K562 (cell line): ENCODE measurements at regions not wholly inside any gene's neighbourhood (a gene's known extent, or its start where the extent isn't known, plus 50 kb on each side); places are given as distances from the start of the nearest gene placed in this dataset.

Experiments
- ATAC-seq: fragments of 200-7000 bp; cut with Tn5 transposase; 3 replicates; pipeline ENCODE4 v1.9.1; 2020; ENCODE audit warnings: moderate library complexity
- BruUV-seq: library from RNA; stranded (reverse); fragments of 400-500 nt; replicated peaks from 2 replicates; lab custom pipeline; 2021; lab: Mats Ljungman, UMichigan
- CTCF ChIA-PET: fragments of 300-600 bp; formaldehyde crosslinking; extraction: SDS; loops from one replicate; lab custom pipeline; 2021; ENCODE audit warnings: low intra/inter-chr PET ratio; lab: Yijun Ruan, JAX
- POLR2A ChIA-PET: fragments of 300-600, 350-650 bp; sonication (Branson Sonifier 250); formaldehyde crosslinking; extraction: SDS; loops from one replicate; lab custom pipeline; 2021; ENCODE audit warnings: antibody characterized with exemption, inconsistent platforms; lab: Yijun Ruan, JAX
- DNase-seq, 4 experiments: peaks; one replicate each; pipeline versions ENCODE4 v3.0.0 to v3.0.0-alpha.2; 2011 to 2018; ENCODE audit warnings: low spot score in 3 of 4, mixed read lengths in 3 of 4; ENCODE audit errors: extremely low read depth in 1 of 4
- FAIRE-seq: peaks from 2 replicates; lab custom pipeline; 2011; peaks lifted over from hg19 to GRCh38; lab: Jason Lieb, UNC
- H2AFZ ChIP-seq: 2 replicates; pipeline ENCODE4 v1.6.0; 2011; ENCODE audit warnings: low read depth, low read length, control low read depth, inconsistent platforms
- H3K27ac ChIP-seq: fragments of 200-600 bp; 3 replicates; pipeline ENCODE4 v1.8.0; 2011; ENCODE audit warnings: low read depth, mild to moderate bottlenecking, control low read depth, inconsistent platforms, low read length, moderate library complexity, mixed read lengths; ENCODE audit errors: extremely low read depth
- H3K27me3 ChIP-seq, 2 experiments: fragments of 300-600 bp in 1 of 2; 2 replicates in 1 of 2; 3 replicates in 1 of 2; pipeline versions ENCODE4 v1.6.0 to v1.8.0; 2011; ENCODE audit warnings: inconsistent platforms in 2 of 2, low read length in 2 of 2, mild to moderate bottlenecking in 1 of 2, mixed read lengths in 1 of 2, moderate library complexity in 1 of 2; ENCODE audit not compliant: control insufficient read depth in 2 of 2, insufficient read depth in 2 of 2
- H3K36me3 ChIP-seq: fragments of 300-600 bp; 3 replicates; pipeline ENCODE4 v1.8.0; 2011; ENCODE audit warnings: mild to moderate bottlenecking, low read length, inconsistent platforms; ENCODE audit not compliant: control insufficient read depth, insufficient read depth
- H3K4me1 ChIP-seq, 2 experiments: fragments of 200-600 bp in 1 of 2; replicated peaks in 1 of 2; 2 replicates in 1 of 2; 3 replicates in 1 of 2; pipeline versions ENCODE4 v1.5.1 to v1.8.0; 2011; ENCODE audit warnings: inconsistent platforms in 2 of 2, low read length in 2 of 2, mild to moderate bottlenecking in 1 of 2, mixed read lengths in 1 of 2, moderate library complexity in 1 of 2; ENCODE audit not compliant: control insufficient read depth in 2 of 2, insufficient read depth in 2 of 2
- H3K4me2 ChIP-seq: 2 replicates; pipeline ENCODE4 v1.6.1; 2011; ENCODE audit warnings: low read length, control low read depth, inconsistent platforms, mixed read lengths; ENCODE audit not compliant: insufficient read depth
- H3K4me3 ChIP-seq: fragments of 200-600 bp; sonication (generic), shearing (Covaris generic); 2 replicates; pipeline ENCODE4 v1.5.1; 2016; ENCODE audit warnings: control low read depth, inconsistent platforms
- H3K79me2 ChIP-seq: fragments of 200-600 bp; 3 replicates; pipeline ENCODE4 v1.8.0; 2011; ENCODE audit warnings: low read length, inconsistent platforms; ENCODE audit not compliant: control insufficient read depth, insufficient read depth
- H3K9ac ChIP-seq, 2 experiments: 2 replicates each; pipeline versions ENCODE4 v1.6.0 to v1.6.1; 2011; ENCODE audit warnings: low read depth in 2 of 2, low read length in 2 of 2, control low read depth in 1 of 2, inconsistent platforms in 1 of 2, mild to moderate bottlenecking in 1 of 2, mixed read lengths in 1 of 2; ENCODE audit not compliant: insufficient read depth in 1 of 2
- H3K9me1 ChIP-seq: one replicate; pipeline ENCODE4 v1.6.0; 2011; ENCODE audit warnings: inconsistent platforms, mild to moderate bottlenecking, low read length, moderate library complexity; ENCODE audit not compliant: control insufficient read depth, insufficient read depth
- H3K9me3 ChIP-seq: replicated peaks from 2 replicates; pipeline ENCODE4 v1.5.1; 2011; ENCODE audit warnings: low read depth, low read length, inconsistent platforms; ENCODE audit not compliant: control insufficient read depth, insufficient read depth
- H4K20me1 ChIP-seq: replicated peaks from 2 replicates; pipeline ENCODE4 v1.6.1; 2011; ENCODE audit warnings: low read length, inconsistent platforms, mixed read lengths; ENCODE audit not compliant: control insufficient read depth, insufficient read depth
- MEF2D ChIP-seq: conservative IDR thresholded peaks from 2 replicates; pipeline ENCODE4 v1.6.1; 2016; ENCODE audit warnings: low read depth, missing genetic modification characterization, missing compliant biosample characterization
- NCOA4 ChIP-seq: fragments of 450-650 bp; IDR thresholded peaks from 2 replicates; pipeline ENCODE4 v1.6.1; 2018; ENCODE audit warnings: mild to moderate bottlenecking; ENCODE audit not compliant: partially characterized antibody
- NELFE ChIP-seq: IDR thresholded peaks from 2 replicates; pipeline ENCODE4 v1.6.1; 2011; ENCODE audit warnings: mild to moderate bottlenecking; ENCODE audit not compliant: insufficient read depth, insufficient read length
- NUFIP1 ChIP-seq: fragments of 450-650 bp; IDR thresholded peaks from 2 replicates; pipeline ENCODE4 v1.6.1; 2018; ENCODE audit not compliant: partially characterized antibody
- PCBP2 ChIP-seq: fragments of 200-400 bp; formaldehyde crosslinking; IDR thresholded peaks from 2 replicates; pipeline ENCODE4 v1.6.1; 2018; ENCODE audit warnings: low read length, low read depth, mild to moderate bottlenecking, moderate library complexity; ENCODE audit not compliant: poor library complexity, severe bottlenecking
- TCFL5 ChIP-seq: fragments of 250-450 bp; sonication (Bioruptor Pico); conservative IDR thresholded peaks from 2 replicates; pipeline ENCODE4 v1.6.1; 2021; ENCODE audit warnings: mild to moderate bottlenecking, moderate library complexity, matching md5 sums
- U2AF2 ChIP-seq: fragments of 200-400 bp; formaldehyde crosslinking; optimal IDR thresholded peaks from 2 replicates; pipeline ENCODE3; 2017; ENCODE audit warnings: low read depth, mild to moderate bottlenecking, low read length
- WGBS: fragments of 100-300 bp; shearing (Covaris generic); methylation state at CpG from one replicate; pipeline ENCODE4 v1.1.6; 2016; ENCODE audit warnings: low coverage, mixed read lengths; ENCODE audit not compliant: insufficient coverage; ENCODE audit errors: missing lambda C conversion rate; 5-methylcytosine and 5-hydroxymethylcytosine counted together
- in situ Hi-C: fragments of 300-500 bp; cut with MboI; formaldehyde crosslinking; loops from 4 replicates; pipeline ENCODE4 v1.15.0; 2018; ENCODE audit warnings: inconsistent platforms, mixed read lengths
- intact Hi-C: fragments of 100-400 bp; cut with micrococcal nuclease; formaldehyde crosslinking; loops from 2 replicates; pipeline ENCODE4 v1.14.2; 2022
- TF ChIP-seq, protein P1 (sequence below): sonication (generic); formaldehyde crosslinking; IDR thresholded peaks from 2 replicates; pipeline ENCODE4 v1.8.0; 2023; ENCODE audit warnings: mild to moderate bottlenecking, missing genetic modification reagents

DNA sequence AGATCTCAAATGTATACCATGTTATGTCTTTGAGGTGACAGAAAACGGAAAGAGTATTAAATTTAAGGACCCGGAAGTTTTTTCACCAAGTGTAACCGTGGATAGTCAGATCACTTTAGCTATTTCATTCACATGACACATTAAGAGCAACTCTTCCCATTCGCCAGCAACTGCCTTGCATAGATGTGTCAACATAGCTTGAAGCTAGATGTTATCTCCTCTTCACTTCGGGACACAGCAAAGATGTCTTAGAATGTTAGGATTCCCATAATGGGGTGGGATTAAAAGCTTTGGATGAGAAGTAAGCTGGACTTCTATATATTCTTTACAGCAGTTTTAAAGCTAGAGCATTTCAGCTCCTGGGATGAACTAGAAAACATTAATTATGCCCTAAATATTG lies 1135.9 kb upstream of the PCDH20 start:
- H3K27me3 ChIP-seq: no peaks in the 10 kb centered on the region
- BruUV-seq: no TSS peak
- in situ Hi-C loops (no loop called here), intact Hi-C loops (no loop called here)
- no peak for DNase-seq
- H3K27ac ChIP-seq: no peak overlapping the region
- H3K36me3 ChIP-seq: no peaks in the 10 kb centered on the region
- TF ChIP-seq TCFL5 (CRISPR knock-in tag): no peak
- TF ChIP-seq NUFIP1: no peak
- TF ChIP-seq NELFE: no peak
- TF ChIP-seq NCOA4: no peak
- TF ChIP-seq PCBP2: no peak
- TF ChIP-seq MEF2D (tag): no peak
- TF ChIP-seq, protein P1, sequence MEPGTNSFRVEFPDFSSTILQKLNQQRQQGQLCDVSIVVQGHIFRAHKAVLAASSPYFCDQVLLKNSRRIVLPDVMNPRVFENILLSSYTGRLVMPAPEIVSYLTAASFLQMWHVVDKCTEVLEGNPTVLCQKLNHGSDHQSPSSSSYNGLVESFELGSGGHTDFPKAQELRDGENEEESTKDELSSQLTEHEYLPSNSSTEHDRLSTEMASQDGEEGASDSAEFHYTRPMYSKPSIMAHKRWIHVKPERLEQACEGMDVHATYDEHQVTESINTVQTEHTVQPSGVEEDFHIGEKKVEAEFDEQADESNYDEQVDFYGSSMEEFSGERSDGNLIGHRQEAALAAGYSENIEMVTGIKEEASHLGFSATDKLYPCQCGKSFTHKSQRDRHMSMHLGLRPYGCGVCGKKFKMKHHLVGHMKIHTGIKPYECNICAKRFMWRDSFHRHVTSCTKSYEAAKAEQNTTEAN (CRISPR knock-in tag): no peak
- no peak for TF ChIP-seq U2AF2
- POLR2A ChIA-PET: no interaction called here
- no peak overlapping the region for H3K4me3 ChIP-seq
- no peaks in the 10 kb centered on the region for H3K79me2 ChIP-seq
- H3K4me1 ChIP-seq: no peaks in the 10 kb centered on the region
- no peak overlapping the region for H2AFZ ChIP-seq
- H4K20me1 ChIP-seq: no peaks in the 10 kb centered on the region
- H3K4me2 ChIP-seq: no peak overlapping the region
- CTCF ChIA-PET: no interaction called here
- H3K9ac ChIP-seq: no peak overlapping the region
- WGBS: 0% methylated on average over 5 of the region's 5 CpGs
- no peak for FAIRE-seq
- no peaks in the 10 kb centered on the region for H3K9me1 ChIP-seq
- ATAC-seq: no peak
- H3K9me3 ChIP-seq: no peaks in the 10 kb centered on the region
